ENCODE measurements at regions not wholly inside any gene's neighbourhood (a gene's known extent, or its start where the extent isn't known, plus 50 kb on each side); places are given as distances from the start of the nearest gene placed in this dataset.

DNA sequence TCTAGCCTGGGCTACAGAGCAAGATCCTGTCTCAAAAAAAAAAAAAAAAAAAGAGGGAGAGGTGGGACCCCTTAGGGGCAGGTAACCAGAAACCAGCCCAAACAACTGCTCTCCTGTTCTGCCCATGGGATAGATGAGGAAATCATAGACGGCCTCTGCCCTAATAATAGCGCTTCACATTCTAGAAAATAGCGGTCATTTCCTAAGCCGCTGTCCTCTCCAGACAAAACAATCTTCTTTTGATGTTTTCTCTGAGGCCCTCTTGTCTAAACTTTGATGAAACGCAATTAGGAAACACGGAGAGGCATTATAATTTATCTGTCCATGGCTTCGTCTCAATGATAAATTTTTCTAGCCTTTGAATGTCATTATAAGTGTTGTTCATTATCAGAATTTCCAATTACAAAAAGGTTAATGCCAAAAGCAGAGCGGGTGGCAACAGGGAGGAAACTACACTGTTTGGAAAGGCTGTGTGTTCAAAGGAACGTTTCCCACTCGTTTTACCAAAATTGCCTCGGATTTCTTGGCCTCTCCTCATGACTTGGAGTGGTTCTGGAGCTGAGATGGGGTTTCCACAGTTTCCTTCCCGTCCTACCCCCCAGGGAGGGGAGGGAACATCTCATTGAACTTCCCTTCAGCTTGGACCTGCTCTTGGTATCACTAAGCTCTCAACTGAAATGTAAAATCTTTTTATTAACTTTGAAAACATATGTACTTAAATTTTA is 151.6 kb upstream of the ZNF236 start (continued):
- TF ChIP-seq, protein P1, sequence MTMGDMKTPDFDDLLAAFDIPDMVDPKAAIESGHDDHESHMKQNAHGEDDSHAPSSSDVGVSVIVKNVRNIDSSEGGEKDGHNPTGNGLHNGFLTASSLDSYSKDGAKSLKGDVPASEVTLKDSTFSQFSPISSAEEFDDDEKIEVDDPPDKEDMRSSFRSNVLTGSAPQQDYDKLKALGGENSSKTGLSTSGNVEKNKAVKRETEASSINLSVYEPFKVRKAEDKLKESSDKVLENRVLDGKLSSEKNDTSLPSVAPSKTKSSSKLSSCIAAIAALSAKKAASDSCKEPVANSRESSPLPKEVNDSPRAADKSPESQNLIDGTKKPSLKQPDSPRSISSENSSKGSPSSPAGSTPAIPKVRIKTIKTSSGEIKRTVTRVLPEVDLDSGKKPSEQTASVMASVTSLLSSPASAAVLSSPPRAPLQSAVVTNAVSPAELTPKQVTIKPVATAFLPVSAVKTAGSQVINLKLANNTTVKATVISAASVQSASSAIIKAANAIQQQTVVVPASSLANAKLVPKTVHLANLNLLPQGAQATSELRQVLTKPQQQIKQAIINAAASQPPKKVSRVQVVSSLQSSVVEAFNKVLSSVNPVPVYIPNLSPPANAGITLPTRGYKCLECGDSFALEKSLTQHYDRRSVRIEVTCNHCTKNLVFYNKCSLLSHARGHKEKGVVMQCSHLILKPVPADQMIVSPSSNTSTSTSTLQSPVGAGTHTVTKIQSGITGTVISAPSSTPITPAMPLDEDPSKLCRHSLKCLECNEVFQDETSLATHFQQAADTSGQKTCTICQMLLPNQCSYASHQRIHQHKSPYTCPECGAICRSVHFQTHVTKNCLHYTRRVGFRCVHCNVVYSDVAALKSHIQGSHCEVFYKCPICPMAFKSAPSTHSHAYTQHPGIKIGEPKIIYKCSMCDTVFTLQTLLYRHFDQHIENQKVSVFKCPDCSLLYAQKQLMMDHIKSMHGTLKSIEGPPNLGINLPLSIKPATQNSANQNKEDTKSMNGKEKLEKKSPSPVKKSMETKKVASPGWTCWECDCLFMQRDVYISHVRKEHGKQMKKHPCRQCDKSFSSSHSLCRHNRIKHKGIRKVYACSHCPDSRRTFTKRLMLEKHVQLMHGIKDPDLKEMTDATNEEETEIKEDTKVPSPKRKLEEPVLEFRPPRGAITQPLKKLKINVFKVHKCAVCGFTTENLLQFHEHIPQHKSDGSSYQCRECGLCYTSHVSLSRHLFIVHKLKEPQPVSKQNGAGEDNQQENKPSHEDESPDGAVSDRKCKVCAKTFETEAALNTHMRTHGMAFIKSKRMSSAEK (CRISPR knock-in tag; IDR thresholded peaks at IDR 0.05; ENCODE audit: borderline replicate concordance) = no peak
- no peak for TF ChIP-seq NR2C2 (CRISPR knock-in tag; IDR thresholded peaks at IDR 0.05)
- TF ChIP-seq, protein P2, sequence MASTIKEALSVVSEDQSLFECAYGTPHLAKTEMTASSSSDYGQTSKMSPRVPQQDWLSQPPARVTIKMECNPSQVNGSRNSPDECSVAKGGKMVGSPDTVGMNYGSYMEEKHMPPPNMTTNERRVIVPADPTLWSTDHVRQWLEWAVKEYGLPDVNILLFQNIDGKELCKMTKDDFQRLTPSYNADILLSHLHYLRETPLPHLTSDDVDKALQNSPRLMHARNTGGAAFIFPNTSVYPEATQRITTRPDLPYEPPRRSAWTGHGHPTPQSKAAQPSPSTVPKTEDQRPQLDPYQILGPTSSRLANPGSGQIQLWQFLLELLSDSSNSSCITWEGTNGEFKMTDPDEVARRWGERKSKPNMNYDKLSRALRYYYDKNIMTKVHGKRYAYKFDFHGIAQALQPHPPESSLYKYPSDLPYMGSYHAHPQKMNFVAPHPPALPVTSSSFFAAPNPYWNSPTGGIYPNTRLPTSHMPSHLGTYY (CRISPR knock-in tag; IDR thresholded peaks at IDR 0.05) = no peak
- no peak for TF ChIP-seq HMGA2 (CRISPR knock-in tag; IDR thresholded peaks at IDR 0.05)
- no peak for TF ChIP-seq SMAD4 (CRISPR knock-in tag; IDR thresholded peaks at IDR 0.05)

DNA sequence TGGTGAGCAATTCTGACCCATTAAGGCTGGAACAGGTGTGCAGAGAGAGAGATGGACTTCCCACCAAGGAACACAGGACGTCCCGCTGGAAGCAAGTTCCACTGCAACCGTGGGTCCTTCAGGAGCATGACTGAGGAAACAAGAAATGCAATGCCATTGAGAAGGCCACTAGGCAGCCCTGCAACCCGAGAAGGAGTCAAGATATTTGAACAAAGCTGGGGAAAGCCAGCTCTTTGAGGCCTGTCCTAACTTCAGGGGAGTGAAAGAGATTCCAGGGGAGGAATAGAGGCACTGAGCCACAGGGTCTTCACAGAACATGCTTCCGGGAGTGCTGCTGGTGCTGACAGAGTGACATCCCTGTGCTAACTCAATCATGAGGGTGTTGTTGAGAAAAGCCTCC is 153.8 kb upstream of the ZNF236 start:
- ChIA-PET POLR2A (no interaction called here), CTCF (interaction anchor here (0.6 to 3.2 kb wide), 7 partner anchors 10 to 41 kb away, joined by 3 to 21 read pairs (median 4); no protein-coding TSS in a partner anchor)
- no peak for TF ChIP-seq TEAD4 (CRISPR knock-in tag; IDR thresholded peaks at IDR 0.05)
- no peak for TF ChIP-seq FOXP1 (CRISPR knock-in tag; IDR thresholded peaks at IDR 0.05; ENCODE audit: borderline replicate concordance)
- TF ChIP-seq, protein P3, sequence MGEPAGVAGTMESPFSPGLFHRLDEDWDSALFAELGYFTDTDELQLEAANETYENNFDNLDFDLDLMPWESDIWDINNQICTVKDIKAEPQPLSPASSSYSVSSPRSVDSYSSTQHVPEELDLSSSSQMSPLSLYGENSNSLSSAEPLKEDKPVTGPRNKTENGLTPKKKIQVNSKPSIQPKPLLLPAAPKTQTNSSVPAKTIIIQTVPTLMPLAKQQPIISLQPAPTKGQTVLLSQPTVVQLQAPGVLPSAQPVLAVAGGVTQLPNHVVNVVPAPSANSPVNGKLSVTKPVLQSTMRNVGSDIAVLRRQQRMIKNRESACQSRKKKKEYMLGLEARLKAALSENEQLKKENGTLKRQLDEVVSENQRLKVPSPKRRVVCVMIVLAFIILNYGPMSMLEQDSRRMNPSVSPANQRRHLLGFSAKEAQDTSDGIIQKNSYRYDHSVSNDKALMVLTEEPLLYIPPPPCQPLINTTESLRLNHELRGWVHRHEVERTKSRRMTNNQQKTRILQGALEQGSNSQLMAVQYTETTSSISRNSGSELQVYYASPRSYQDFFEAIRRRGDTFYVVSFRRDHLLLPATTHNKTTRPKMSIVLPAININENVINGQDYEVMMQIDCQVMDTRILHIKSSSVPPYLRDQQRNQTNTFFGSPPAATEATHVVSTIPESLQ (CRISPR knock-in tag; IDR thresholded peaks at IDR 0.05) = no peak
- TF ChIP-seq NFYB (CRISPR knock-in tag; conservative IDR thresholded peaks at IDR 0.05; ENCODE audit: low read depth) = no peak
- no peak for TF ChIP-seq IRF2 (CRISPR knock-in tag; IDR thresholded peaks at IDR 0.05; ENCODE audit: borderline replicate concordance, low read depth)
- no peak for TF ChIP-seq NR3C1 (CRISPR knock-in tag; conservative IDR thresholded peaks at IDR 0.05; ENCODE audit: low read depth)
- TF ChIP-seq MXD4 (CRISPR knock-in tag; IDR thresholded peaks at IDR 0.05; ENCODE audit: borderline replicate concordance) = no peak
- TF ChIP-seq, protein P4, sequence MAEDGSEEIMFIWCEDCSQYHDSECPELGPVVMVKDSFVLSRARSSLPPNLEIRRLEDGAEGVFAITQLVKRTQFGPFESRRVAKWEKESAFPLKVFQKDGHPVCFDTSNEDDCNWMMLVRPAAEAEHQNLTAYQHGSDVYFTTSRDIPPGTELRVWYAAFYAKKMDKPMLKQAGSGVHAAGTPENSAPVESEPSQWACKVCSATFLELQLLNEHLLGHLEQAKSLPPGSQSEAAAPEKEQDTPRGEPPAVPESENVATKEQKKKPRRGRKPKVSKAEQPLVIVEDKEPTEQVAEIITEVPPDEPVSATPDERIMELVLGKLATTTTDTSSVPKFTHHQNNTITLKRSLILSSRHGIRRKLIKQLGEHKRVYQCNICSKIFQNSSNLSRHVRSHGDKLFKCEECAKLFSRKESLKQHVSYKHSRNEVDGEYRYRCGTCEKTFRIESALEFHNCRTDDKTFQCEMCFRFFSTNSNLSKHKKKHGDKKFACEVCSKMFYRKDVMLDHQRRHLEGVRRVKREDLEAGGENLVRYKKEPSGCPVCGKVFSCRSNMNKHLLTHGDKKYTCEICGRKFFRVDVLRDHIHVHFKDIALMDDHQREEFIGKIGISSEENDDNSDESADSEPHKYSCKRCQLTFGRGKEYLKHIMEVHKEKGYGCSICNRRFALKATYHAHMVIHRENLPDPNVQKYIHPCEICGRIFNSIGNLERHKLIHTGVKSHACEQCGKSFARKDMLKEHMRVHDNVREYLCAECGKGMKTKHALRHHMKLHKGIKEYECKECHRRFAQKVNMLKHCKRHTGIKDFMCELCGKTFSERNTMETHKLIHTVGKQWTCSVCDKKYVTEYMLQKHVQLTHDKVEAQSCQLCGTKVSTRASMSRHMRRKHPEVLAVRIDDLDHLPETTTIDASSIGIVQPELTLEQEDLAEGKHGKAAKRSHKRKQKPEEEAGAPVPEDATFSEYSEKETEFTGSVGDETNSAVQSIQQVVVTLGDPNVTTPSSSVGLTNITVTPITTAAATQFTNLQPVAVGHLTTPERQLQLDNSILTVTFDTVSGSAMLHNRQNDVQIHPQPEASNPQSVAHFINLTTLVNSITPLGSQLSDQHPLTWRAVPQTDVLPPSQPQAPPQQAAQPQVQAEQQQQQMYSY (CRISPR knock-in tag; IDR thresholded peaks at IDR 0.05) = no peak
- DNase-seq (ENCODE audit: low spot score) (no peak), ATAC-seq (no peak)
- Mint-ChIP-seq H3K27ac (no peak overlapping the region), H3K4me1 (peaks cover 10% of the 10 kb centered on the region), H3K36me3 (no peaks in the 10 kb centered on the region), H3K27me3 (ENCODE audit: low read depth) (0 out of 2 replicates have a peak, but pooled peaks cover 3% of the 10 kb centered on the region), H3K9me3 (peaks cover 4% of the 10 kb centered on the region; the same call in 1 of the 2 replicates), H3K4me3 (no peak overlapping the region)
